ENCODE measurements at regions not wholly inside any gene's neighbourhood (a gene's known extent, or its start where the extent isn't known, plus 50 kb on each side); places are given as distances from the start of the nearest gene placed in this dataset.

DNA sequence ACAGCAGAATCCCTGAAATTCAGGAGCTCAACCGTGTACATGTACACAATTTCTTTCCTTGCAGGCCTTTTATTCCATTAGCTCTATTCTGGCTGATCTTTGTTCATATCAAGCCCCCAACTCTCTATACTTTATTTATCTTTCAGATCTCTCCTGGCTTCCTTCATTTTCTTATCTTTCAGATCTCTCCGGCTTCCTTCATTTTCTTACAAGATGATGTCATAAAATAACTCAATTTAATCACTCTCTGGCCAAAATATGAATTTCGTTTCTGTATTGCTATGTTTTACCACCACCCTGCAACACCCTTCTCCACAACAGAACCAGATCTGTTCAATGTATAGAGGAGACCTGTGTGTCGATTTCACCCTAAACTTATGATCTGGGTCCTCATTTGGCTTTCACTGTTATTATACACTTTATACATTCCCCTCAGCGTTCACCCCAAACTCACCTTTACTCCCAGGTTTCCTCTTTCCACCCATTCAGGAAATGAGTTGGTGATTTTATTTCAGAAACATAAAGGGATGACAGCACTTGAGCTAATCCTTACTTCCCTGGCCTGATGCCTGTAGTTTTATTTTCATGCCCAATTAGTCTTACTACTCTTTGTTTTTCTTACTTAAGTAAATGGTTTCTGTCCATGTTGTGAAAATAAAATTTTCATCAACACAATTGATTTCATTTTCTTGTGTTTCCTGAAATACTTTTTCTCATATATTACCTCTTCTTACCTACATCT lies 195.5 kb downstream of the BCHE start:
- TF ChIP-seq, protein P1, sequence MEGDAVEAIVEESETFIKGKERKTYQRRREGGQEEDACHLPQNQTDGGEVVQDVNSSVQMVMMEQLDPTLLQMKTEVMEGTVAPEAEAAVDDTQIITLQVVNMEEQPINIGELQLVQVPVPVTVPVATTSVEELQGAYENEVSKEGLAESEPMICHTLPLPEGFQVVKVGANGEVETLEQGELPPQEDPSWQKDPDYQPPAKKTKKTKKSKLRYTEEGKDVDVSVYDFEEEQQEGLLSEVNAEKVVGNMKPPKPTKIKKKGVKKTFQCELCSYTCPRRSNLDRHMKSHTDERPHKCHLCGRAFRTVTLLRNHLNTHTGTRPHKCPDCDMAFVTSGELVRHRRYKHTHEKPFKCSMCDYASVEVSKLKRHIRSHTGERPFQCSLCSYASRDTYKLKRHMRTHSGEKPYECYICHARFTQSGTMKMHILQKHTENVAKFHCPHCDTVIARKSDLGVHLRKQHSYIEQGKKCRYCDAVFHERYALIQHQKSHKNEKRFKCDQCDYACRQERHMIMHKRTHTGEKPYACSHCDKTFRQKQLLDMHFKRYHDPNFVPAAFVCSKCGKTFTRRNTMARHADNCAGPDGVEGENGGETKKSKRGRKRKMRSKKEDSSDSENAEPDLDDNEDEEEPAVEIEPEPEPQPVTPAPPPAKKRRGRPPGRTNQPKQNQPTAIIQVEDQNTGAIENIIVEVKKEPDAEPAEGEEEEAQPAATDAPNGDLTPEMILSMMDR (IDR thresholded peaks at IDR 0.05) = no peak
- TF ChIP-seq POLR2AphosphoS5 (IDR thresholded peaks at IDR 0.05) (no peak), POLR2A (IDR thresholded peaks at IDR 0.05) (no peak), EP300 (IDR thresholded peaks at IDR 0.05) (no peak)

Measured in gastroesophageal sphincter (tissue), 3 donors.